Stimulated activated CD8-positive, alpha-beta memory T cell treated with anti-CD3 and anti-CD28 coated beads, Interleukin-12 subunit alpha, Interleukin-12 subunit beta, amount 100 ng/mL, for 1 hour (primary cell): ENCODE measurements at regions not wholly inside any gene's neighbourhood (a gene's known extent, or its start where the extent isn't known, plus 50 kb on each side); places are given as distances from the start of the nearest gene placed in this dataset.
"Not testable (repeated sequence)": the region's sequence is repeated elsewhere in the genome, so short reads cannot be mapped to it uniquely, and the experiment has no call there.

Experiments used
- DNase-seq: peaks from one replicate; pipeline ENCODE4 v3.0.0-alpha.2; 2020; ENCODE audit warnings: low read depth

DNA sequence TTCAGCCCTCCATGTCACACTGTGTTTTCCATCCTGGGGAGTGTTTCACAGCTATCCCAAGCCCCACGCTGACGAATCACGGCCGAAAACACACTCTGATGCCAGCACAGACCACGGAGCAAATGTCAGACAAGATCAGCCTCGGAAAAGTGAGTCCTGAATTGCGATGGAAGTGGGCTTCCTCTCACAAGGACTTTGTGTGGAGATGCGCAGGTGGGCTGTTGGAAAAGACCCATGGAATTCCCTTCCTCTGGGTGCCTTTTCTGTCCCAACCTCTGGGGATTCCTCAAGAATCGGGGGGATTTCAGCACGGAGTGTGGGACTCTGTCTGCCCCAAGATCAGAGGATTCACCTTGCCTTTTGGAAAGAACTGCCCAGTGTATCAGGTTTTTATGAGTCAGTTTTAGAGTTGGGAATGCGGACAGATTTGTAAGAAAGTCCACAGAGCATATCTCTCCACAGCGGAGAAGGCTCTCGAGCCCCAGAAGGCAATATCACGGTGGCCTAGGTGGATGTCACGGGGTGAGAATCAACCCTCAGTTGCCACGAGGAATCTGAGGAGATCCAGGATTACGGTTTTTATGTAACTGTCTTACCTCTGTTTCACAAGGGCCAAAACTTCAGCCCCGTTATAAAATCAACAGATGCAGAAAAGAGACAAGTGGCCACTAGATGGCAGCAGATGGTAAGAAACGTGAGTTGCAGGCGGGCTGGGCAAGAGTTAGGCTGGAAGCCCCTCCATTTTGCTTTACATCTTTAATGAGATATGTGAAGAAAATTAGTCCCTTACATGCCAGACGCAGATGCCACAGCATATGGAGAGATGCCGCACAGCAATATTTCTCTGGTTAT lies 201.9 kb downstream of the DAD1 start:
- DNase-seq: no peak

DNA sequence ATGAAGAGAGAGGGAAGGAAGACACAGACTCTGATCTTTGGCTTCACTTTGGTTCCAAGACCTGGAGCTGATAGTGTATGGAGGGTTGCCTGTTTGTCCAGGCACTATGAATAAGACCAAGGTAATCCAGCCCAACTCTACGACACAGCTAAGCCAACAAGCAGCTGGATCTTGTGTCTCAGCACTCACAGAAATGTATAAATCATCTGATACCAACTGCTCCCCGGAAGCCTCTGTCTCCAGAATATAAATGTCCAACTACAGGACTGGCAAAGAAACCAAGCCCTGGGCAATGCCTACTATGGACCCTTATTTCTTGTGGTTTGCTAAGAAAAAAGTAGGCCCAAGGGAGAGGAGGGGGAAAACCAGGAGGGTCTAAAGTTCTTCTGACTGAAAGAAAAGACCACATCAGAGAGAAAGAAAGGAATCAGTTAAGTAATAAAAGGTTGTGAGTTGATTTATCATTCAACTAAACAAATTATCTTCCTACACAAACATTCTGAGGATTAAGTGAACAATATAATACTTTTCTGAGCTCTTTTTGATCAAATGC lies 204.0 kb downstream of the DAD1 start:
- no peak for DNase-seq

DNA sequence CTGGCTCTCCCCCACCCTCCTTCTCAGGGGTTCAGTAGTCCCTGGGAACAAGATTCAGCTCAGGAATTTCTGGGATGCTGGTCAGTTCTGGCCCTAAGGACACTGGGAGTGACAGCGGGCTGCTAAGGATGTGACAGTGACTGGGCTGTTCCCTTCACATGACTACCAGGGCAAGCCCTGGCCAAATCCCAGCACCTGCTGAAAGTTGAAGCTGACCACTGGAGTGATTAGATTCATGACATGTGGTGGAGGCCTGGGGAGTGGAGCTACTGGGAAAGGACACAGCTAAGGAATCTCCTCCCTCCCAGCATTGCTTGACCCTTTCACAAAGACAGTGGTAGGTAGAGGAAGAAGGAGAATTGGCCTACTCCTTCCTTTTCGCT lies 204.9 kb downstream of the DAD1 start:
- DNase-seq: no peak

DNA sequence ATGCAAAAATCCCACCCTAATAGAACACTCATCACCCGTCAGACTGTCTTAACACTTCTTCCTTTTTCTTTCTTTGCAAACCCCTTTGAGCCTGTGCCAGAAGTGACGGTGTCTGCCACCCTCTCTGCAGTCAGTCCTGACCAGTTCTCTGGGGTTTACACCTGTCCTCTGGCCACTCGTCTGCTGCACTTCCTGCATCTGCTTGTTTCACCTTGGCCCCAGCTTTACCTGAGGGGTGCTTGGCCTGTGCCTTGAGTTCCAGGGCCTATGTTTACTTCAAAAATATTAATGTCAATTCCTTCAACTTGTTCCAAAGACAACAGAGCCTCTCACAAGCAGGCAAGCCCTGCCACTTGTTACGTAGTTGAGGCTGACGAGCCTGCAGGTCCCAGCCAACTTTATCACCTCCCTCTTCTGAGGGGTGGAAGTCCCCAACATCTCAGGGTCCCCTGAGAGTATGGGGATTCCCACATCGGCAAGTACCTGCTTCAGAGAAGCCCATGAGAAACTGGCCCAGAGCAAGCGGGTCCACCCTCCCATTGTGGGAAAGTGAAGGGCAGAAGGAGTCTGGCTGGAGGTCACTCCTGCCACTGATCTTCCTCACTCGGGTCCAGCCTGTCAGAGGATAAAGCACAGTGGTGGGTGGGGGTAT lies 205.4 kb downstream of the DAD1 start:
- no peak for DNase-seq

DNA sequence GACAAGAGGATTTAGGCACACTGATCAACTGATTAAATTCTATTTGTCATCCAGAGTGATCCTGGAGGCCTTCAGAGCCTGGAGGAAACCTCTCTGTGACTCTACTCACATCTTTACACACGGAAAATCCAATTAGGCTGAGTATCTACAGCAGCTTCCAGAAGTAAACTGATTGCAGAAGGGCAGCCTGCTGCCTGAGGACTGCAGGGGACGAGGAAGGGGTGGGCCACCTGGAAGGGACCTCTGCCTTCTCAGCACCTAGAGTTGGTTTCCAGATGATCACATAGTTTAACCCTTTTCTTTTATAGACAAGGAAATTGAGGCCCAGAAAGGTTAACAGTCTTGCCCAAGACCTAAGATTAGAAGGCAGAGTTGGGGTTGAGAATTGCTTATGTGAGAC lies 206.1 kb downstream of the DAD1 start:
- no peak for DNase-seq

DNA sequence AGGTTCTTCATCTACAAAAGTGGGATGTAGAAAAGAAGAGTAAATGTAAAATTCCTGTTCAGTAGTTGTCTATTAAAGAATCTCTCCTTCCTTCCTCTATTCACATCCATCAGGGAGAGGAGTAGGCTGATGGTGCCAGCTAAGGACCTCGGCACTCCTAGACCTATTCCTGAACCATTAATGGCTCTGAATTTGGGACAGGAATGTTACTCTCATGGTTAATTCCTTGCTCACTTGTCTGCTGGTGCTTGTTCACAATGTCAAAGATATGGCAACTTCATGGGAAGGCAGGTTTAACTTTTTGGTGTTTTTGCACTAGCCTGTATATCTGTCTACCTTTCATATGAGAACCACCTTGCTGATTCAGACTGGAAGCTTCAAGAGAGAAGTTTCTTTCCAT lies 206.6 kb downstream of the DAD1 start:
- no peak for DNase-seq

DNA sequence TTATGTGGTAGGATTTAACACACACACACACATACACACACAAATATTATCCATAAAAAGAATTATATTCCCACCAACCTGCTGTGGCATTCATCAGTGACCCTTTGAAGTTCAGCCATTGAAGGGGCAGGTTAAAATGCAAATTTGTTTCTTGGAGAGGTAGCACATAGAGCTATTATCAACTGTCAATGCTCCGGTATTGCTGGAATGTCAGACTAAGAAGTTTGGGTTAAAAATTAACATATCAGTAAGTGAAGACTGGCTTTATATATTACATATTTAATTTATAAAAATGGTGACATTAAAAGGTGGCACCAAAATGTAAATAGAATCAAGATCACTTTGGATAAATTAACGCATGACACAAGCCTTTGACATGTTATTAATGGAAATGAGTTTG lies 207.3 kb downstream of the DAD1 start:
- no peak for DNase-seq

DNA sequence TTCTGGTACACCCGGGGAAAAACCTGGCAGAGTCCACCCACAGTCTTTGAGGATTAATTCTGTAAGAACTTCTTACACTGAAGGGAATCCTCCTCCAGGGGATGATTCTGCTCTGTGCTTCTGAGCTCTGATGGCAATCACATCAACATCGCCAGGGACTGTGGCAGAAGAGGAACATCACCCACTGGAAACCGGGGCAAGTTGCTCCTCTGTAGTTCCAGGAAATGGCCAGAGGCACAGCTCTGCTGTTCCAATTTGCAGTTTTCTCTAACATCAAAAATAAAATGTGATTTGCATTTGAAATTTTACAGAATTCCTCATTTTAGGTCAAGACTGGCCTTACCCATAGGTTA lies 207.6 kb downstream of the DAD1 start:
- no peak for DNase-seq

DNA sequence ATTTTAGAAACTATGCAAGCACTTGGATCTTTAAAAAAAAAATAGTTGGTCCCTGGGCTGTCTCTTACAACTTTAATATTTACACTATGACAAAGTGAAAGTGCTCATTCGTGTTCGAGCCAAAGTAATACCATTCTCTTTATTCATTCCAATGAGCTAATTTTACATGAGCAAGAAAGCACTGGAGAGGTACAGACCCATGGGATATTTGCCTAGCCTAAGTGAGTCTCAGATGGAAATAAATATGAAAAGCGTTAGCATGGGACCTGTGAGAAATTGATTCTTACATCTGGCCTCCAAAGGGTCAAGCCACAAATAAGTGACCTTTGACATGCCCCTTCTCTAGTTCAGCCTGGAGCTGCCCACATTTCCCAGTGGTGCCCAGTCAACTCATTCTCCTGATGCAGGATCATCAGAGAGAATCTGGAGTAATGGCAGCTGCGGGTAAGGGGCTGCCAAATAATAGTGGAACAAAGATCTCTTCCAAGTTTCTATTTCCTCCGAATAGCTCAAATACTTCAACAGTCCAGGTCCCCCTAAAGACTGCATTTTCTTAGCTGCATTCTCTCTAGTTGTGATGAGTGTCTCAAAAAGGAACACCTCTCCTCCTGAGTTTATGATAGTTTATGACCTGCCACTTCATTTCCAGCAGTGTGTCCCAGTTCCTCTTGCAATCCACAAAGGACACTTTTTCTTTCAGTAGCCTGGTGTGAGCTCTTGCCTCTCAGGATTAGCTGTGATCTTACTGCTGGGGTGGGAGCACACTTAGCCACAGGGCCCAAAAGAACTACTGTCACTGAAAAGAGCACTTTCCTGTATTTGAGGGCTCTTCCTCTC lies 208.2 kb downstream of the DAD1 start:
- no peak for DNase-seq

DNA sequence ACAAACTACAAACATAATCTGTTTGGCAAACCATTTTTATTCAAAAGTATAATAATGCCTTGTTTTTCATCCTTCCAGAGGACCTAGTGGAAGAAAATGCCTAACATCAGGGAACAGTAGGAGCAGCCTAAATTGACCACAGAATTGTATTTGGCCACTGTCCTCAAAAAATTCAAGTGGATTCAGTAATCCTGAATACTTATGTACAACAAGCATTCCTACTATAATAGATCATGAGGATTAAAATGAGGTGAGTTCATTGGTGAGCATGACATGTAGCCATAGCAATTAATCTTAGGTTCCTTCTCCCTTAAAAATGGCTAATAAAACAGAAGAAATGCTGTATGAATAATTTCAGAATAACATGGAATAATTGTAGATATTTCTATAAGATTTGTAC lies 209.3 kb downstream of the DAD1 start:
- DNase-seq: no peak

DNA sequence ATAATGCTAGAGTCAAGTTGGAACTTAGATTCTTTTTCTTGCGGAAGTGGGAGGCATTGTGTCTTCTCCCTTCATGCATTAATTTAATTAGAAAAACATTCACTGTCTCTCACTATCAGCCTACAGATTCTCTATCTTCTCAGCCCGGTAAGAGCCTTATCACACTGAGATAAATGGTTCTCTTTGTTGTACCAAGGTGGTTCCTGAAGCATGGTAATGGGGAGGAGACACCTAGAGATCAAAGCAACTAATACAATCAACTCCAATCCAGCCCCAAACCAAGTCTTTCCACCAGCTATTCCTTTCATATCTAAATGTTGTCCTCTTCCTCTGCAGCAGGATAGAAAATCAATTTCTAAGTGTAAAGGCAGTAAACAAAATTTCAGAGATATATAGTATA lies 210.8 kb downstream of the DAD1 start:
- DNase-seq: no peak

DNA sequence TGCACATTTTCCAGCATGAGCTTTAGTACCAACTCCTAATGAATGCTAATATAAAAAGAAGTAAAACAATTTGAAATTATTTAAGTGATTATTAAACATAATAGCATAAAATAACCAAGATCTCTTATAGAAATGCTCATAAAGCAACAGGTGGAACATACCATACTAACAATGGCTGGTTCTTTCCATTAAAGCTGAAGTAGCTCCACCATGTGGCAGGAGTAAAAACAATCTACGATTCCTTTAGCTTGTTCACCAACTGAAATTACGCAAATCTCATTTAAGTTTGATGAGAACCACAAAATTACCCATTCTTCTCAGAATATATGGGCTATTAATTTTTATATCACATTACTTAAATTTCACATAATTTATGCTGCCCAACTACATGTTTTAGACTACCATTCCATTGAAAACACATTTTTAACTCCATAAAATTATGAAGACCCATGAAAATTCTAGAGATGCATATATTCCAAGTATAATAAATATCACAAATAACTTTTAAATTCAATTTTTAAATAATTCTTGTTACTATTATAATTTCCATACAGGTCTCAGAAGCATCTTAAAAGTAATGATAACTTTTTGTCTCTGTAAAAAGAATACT lies 213.6 kb downstream of the DAD1 start:
- no peak for DNase-seq

DNA sequence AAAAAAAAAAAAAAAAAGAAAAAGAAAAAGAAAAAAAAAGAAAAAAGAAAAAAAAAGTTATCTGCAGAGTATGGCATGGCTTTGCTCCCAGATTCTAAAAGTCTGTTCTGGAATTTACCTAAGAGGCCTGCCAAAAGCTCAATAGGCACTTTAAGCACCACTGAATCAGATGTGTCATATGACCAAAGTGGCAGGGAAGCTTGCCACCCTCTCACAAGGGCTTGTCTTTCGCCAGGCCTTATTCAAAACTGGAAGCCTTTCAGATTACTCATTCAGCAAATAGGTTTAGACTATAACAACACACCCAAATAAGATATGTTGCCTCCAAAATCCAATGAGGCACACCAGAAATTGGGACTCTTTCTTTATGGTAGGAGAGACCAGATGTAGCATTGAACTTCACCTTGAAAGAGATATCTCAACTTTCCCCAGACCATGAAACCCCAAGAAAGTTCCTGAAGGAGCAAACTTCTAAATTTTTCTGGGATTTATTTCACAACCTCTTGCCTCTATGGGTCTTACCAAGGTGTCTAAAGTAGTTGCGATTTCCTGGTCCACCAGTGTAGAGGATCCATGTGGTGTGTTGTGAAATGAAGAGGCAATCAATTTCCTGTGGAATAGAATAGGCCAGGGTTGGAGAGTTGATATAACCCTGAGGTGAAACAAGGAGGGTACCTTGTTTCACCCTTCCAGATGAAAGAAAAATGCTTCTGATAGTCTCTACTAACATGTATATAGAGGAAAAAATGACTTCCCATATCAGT lies 218.8 kb downstream of the DAD1 start:
- DNase-seq: no peak

DNA sequence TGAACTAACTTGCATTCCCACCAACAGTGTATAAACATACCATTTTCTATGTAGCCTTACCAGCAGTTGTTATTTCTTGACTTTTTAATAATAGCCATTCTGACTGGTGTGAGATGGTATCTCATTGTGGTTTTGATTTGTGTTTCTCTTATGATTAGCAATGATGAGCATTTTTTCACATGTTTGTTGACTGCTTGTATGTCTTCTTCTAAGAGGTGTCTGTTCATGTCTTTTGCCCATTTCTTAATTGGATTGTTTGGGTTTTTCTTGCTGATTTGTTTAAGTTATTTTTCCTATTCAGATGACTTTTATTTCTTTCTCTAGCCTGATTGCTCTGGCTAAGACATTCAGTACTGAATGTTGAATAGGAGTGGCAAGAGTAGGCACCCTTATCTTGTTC lies 230.3 kb downstream of the DAD1 start:
- DNase-seq: no peak

DNA sequence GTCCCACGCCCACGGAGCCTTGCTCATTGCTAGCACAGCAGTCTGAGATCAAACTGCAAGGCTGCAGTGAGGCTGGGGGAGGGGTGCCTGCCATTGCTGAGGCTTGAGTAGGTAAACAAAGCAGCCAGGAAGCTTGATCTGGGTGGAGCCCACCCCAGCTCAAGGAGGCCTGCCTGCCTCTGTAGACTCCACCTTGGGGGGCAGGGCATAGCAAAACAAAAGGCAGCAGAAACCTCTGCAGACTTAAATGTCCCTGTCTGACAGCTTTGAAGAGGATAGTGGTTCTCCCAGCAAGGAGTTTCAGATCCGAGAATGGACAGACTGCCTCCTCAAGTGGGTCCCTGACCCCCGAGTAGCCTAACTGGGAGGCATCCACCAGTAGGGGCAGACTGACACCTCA lies 239.7 kb downstream of the DAD1 start:
- not testable (repeated sequence) for DNase-seq

DNA sequence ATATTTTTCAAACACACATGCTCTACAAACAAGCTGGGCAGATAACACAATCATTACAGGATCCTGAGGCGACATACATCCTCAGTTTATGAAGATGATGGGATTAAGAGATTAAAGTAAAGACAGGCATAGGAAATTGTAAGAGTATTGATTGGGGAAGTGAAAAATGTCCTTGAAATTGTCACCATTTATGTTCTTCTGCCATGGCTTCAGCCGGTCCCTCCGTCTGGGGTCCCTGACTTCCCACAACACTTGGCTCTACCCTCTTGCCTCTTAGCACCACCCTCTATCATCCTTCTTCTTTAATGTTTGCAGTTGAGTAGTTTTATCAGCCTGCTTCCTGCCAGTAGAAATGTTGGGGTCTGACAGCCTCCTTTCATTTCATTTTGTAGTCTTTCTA lies 244.4 kb downstream of the DAD1 start:
- DNase-seq: no peak

DNA sequence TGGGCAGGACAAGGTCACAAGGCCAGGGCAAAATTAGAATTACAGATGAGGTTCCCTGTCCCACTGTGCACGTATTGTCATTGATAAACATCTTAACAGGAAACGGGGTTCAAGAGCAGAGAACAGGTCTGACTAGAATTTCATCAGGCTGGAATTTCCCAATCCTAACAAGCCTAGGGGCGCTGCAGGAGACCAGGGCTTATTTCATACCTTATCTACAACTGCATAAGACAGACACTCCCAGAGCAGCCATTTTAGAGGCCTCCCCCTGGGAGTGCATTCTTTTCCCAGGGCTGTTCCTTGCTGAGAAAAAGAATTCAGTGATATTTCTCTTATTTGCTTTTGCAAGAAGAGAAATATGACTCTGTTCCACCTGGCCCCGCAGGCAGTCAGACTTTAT lies 244.8 kb downstream of the DAD1 start:
- DNase-seq: not testable (repeated sequence)

DNA sequence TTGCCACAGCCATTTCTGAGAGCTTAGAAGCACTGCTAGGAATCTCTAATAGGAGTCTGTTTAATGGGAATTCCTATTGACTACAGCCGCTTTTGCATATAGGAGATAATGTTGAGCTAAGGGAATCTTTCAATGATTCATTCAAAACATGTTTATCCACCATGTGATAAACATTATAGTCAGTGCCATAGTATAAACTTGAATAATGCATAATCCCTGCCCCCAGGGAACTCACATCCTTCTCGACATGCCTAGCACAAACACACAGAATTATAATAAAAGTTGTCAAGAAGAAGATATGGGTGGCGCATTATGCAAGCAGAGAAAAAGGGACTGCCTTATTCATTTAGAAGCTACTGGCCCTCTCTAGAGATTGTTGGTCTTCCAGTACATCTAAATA lies 248.0 kb downstream of the DAD1 start:
- DNase-seq: no peak

DNA sequence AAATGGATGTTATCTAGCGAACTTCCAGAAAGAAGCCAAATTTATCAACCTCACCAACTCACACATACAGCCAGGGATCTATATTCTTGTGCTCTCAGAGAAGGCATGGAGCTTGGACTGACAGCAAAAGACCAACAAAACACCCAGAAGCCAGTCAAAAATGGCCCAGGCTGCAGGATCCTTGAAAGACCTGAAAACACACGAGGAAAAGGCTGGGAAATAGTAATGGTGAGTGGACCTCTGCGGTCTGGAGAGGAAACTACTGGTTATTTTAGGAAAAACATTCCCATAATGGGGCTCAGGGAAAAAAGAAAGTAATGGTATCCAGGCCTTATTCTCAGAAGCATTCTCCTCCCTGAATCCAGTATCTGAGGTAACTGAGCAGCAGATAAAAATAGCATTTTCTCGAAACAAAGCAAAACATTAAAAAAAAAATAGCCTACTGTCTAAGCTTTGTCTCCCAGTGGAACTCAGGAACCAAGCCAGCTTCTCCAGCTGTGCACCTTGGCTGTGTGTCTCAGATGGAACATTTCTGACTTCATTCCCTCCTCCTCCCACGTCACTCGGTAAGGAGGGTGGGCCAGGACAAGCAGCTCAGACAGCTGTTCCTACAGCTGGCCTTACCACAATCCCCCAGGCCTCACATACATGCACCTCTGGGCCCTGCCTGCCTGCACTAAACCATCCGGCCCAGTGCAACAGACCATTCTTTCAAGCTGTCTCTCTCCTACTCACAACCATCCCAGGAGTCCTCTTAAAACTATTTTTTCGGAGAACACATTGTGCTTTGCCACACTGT lies 249.9 kb downstream of the DAD1 start:
- no peak for DNase-seq

DNA sequence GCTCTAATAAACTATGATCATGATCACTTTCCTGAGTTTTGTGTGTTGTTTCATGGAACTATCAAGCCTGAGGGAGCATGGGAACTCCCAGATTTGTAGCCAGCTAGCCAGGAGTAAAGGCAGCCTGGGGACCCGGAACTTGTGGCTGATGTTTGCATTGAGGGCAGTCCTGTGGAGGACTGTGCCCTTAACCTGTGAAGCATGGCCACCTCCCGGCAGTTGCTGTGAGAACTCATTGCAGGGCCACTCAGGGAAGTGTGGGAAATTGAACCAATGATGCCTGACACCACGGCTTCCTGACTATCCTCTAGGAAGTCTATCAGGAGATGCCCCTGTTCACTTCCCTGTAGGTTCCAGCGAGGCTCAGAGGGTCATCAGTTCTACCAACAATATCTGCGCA lies 250.6 kb downstream of the DAD1 start:
- no peak for DNase-seq

DNA sequence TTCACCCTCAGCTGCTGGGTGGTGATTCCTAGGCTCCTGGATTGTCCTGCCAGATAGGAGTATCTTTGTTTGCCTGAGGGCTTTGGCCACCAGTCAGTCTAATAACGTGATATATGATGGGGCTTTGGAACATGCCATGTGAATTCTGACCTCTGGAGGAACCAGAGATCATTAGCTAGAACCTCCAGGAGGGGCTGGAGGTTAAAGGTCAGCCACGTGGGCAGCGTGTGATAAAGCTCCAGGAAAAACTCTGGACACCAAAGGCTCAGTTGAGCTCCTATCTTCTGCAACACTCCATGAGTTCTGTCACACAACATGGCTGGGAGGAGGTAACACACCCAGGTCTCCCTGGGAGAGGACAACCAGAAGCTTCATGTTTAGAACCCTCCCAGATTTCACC lies 251.1 kb downstream of the DAD1 start:
- no peak for DNase-seq
